Spleen (tissue), 11 donors: ENCODE measurements at regions not wholly inside any gene's neighbourhood (a gene's known extent, or its start where the extent isn't known, plus 50 kb on each side); places are given as distances from the start of the nearest gene placed in this dataset.

Experiments
- DNase-seq: peaks from one replicate; pipeline ENCODE4 v3.0.0-alpha.2; 2020
- H3K27ac ChIP-seq, 8 donors: fragments of 200-600 bp; sonication (generic) in 7 of 8; 1 replicate in 4 of 8; 2 replicates in 4 of 8; pipeline versions ENCODE4 v1.5.0 to v1.8.0; 2016 to 2021; ENCODE audit warnings: inconsistent platforms in 4 of 8, mild to moderate bottlenecking in 4 of 8, moderate library complexity in 1 of 8
- H3K27me3 ChIP-seq, 7 donors: fragments of 200-600 bp; sonication (generic) in 6 of 7; replicated peaks in 1 of 7; 1 replicate in 4 of 7; 2 replicates in 3 of 7; pipeline versions ENCODE4 v1.5.0 to v1.8.0; 2016 to 2021; ENCODE audit warnings: inconsistent platforms in 3 of 7, mild to moderate bottlenecking in 1 of 7
- H3K36me3 ChIP-seq, 6 donors: fragments of 200-600 bp; sonication (generic) in 5 of 6; 1 replicate in 4 of 6; 2 replicates in 2 of 6; pipeline versions ENCODE4 v1.5.0 to v1.8.0; 2016 to 2021; ENCODE audit warnings: inconsistent platforms in 2 of 6
- H3K4me1 ChIP-seq, 6 donors: fragments of 200-600 bp; sonication (generic) in 5 of 6; 1 replicate in 3 of 6; 2 replicates in 3 of 6; pipeline versions ENCODE4 v1.5.0 to v1.8.0; 2016 to 2021; ENCODE audit warnings: inconsistent platforms in 3 of 6
- H3K4me3 ChIP-seq, 8 donors: fragments of 200-600 bp; sonication (generic) in 7 of 8; 1 replicate in 4 of 8; 2 replicates in 4 of 8; pipeline versions ENCODE4 v1.5.0 to v1.8.0; 2016 to 2021; ENCODE audit warnings: inconsistent platforms in 4 of 8, mild to moderate bottlenecking in 4 of 8, moderate library complexity in 2 of 8
- H3K9me3 ChIP-seq, 8 donors: fragments of 200-600 bp; sonication (generic) in 7 of 8; 1 replicate in 4 of 8; 2 replicates in 4 of 8; pipeline versions ENCODE4 v1.5.0 to v1.8.0; 2016 to 2021; ENCODE audit warnings: inconsistent platforms in 4 of 8
- CTCF ChIP-seq, 11 experiments: fragments of 200-600 bp in 7 of 11; fragments of 450-650 bp in 4 of 11; sonication (generic) in 4 of 11; IDR thresholded peaks in 8 of 11; conservative IDR thresholded peaks in 3 of 11; 1 replicate in 7 of 11; 2 replicates in 4 of 11; pipeline versions ENCODE4 v1.4.0 to v1.8.0; 2016 to 2021; ENCODE audit warnings: antibody characterized with exemption in 11 of 11, inconsistent platforms in 4 of 11, mild to moderate bottlenecking in 1 of 11
- POLR2A ChIP-seq, 3 donors: fragments of 450-650 bp; IDR thresholded peaks; one replicate each; pipeline ENCODE4 v1.5.1; 2017; ENCODE audit warnings: antibody characterized with exemption in 3 of 3, mild to moderate bottlenecking in 1 of 3
- POLR2AphosphoS5 ChIP-seq, 3 donors: sonication (generic); formaldehyde crosslinking; IDR thresholded peaks; one replicate each; pipeline ENCODE4 v1.5.1; 2017; ENCODE audit warnings: antibody characterized with exemption in 3 of 3
- WGBS, 5 donors: extraction: QIAGEN DNeasy Blood & Tissue Kit in 3 of 5; methylation state at CpG; one replicate each; pipeline versions ENCODE4 v1.1.5 to v1.1.7; 2013 to 2018; 5-methylcytosine and 5-hydroxymethylcytosine counted together
- intact Hi-C: fragments of 100-400 bp; cut with DNase I; formaldehyde crosslinking; loops from one replicate; pipeline ENCODE4 v1.15.0; 2023; ENCODE audit warnings: low total_unique reads
- donor health status: healthy with polysubstance abuse.
- donor health status: DM: no; HTN: no; CAD: no; lungs with moderate emphysema.
- donor health status: DM: no; HTN: no; CAD: no.
- donor health status: Bipolar disorder and iron deficiency.
- donor health status: healthy.
- donor health status: DM: no; HTN: no; CAD: no.
- donor health status: DM: yes; HTN: yes; CAD: no.

- DNase-seq = no peak
- H3K4me1 ChIP-seq = peaks cover 0 to 3% (median 0%) of the 10 kb centered on the region in 6 donors
- peaks cover 0 to 11% (median 9%) of the 10 kb centered on the region in 8 donors for H3K9me3 ChIP-seq
- intact Hi-C loops = no loop called here
- no peak overlapping the region for H3K4me3 ChIP-seq
- TF ChIP-seq CTCF (IDR thresholded peaks at IDR 0.05 in 8 of 11, conservative IDR thresholded peaks at IDR 0.05 in 3 of 11) (no peak), POLR2A (IDR thresholded peaks at IDR 0.05) (no peak)
- H3K27ac ChIP-seq = no peak overlapping the region
- 29 to 48% (median 34%) methylated on average over 2 of the region's 2 CpGs for WGBS, 5 donors
- no peaks in the 10 kb centered on the region for H3K27me3 ChIP-seq
- H3K36me3 ChIP-seq = no peaks in the 10 kb centered on the region
Observed at GRCh38 chr6:156427345-156427744, 349.8 kb upstream of the ARID1B start.

DNA sequence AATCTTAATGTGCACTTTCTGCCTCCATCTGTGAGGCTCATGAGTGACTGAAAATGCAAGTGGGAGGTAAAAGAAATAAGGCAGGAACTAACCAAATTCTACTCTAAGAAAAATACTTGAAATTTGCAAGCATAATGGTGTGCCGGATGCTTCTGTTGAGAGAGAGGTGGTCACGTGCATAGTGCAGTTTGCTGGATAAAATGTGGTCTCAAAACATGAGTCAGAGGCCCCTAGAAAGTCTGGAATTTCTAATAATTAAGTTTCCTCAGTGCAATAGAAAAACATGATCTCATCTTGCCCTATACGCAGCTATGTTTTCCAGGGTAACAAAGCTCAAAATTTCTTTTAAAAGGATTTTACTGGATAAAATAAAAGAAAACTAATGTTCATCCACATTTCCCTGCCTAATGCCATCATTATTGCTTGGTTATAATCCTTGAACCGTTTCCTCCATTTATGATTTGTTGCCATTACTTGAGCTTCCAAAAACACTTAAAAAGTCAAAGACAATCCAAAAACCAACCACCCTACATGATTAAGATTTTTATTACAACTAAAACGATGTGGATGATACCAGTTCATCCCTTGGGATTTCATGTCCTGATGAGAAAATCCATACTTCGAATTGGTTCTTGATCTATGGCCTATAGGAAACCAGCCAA, 351.7 kb upstream of the ARID1B start:
- Histone ChIP-seq H3K4me1 (peaks cover 0 to 3% (median 0%) of the 10 kb centered on the region in 6 donors), H3K4me3 (no peak overlapping the region), H3K27me3 (no peaks in the 10 kb centered on the region), H3K9me3 (peaks cover 0 to 15% (median 10%) of the 10 kb centered on the region in 8 donors), H3K36me3 (no peaks in the 10 kb centered on the region), H3K27ac (no peak overlapping the region)
- TF ChIP-seq POLR2AphosphoS5 (IDR thresholded peaks at IDR 0.05) = no peak
- TF ChIP-seq CTCF (IDR thresholded peaks at IDR 0.05 in 8 of 11, conservative IDR thresholded peaks at IDR 0.05 in 3 of 11) = no peak
- TF ChIP-seq POLR2A (IDR thresholded peaks at IDR 0.05) = no peak
- no peak for DNase-seq
- intact Hi-C loops = no loop called here
- 69 to 85% (median 79%) methylated on average over 6 of the region's 6 CpGs for whole genome bisulfite sequencing, 5 donors

GRCh38 chr6:156423829-156424228, 353.3 kb upstream of the ARID1B start:
- TF ChIP-seq CTCF (IDR thresholded peaks at IDR 0.05 in 8 of 11, conservative IDR thresholded peaks at IDR 0.05 in 3 of 11) (no peak), POLR2AphosphoS5 (IDR thresholded peaks at IDR 0.05) (no peak), POLR2A (IDR thresholded peaks at IDR 0.05) (no peak)

DNA sequence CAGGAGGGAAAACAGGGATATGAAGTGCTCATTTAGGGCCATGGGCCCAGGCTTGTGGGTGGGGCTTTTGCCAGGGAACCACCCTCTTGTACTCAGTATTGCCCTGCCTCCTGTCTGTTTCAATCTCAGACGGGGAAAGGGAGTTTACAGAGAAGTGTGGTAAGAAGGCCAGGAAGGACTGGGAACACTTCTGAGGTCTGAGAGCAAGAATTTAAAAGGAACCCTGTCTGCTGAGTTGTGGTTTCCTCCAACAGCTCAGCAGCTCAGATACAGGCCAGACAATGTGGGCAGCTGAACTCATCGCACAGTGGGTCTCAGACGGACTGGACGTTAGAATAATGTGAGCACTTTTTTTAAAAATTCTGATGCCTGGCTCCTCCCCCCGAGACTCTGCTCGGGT, 354.1 kb upstream of the ARID1B start:
- 39 to 61% (median 46%) methylated on average over 6 of the region's 6 CpGs for WGBS, 5 donors
- H3K27ac ChIP-seq = no peak overlapping the region
- intact Hi-C loops = no loop called here
- no peak for TF ChIP-seq POLR2AphosphoS5 (IDR thresholded peaks at IDR 0.05)
- no peak for TF ChIP-seq POLR2A (IDR thresholded peaks at IDR 0.05)
- no peak for TF ChIP-seq CTCF (IDR thresholded peaks at IDR 0.05 in 8 of 11, conservative IDR thresholded peaks at IDR 0.05 in 3 of 11)
- peaks cover 0 to 15% (median 10%) of the 10 kb centered on the region in 8 donors for H3K9me3 ChIP-seq
- H3K27me3 ChIP-seq = no peaks in the 10 kb centered on the region
- peaks cover 0 to 3% (median 0%) of the 10 kb centered on the region in 6 donors for H3K4me1 ChIP-seq
- DNase-seq = no peak
- H3K4me3 ChIP-seq = no peak overlapping the region
- no peaks in the 10 kb centered on the region for H3K36me3 ChIP-seq

More at GRCh38 chr6:156423829-156424228, 353.3 kb upstream of the ARID1B start:
- intact Hi-C loops = no loop called here
- WGBS, 5 donors = 17 to 51% (median 29%) methylated on average over 3 of the region's 3 CpGs
- Histone ChIP-seq H3K27me3 (no peaks in the 10 kb centered on the region), H3K4me3 (no peak overlapping the region), H3K36me3 (no peaks in the 10 kb centered on the region), H3K27ac (no peak overlapping the region), H3K4me1 (peaks cover 0 to 3% (median 0%) of the 10 kb centered on the region in 6 donors), H3K9me3 (peaks cover 0 to 15% (median 10%) of the 10 kb centered on the region in 8 donors)
- DNase-seq = no peak
